MM.1S (cell line): ENCODE measurements at regions not wholly inside any gene's neighbourhood (a gene's known extent, or its start where the extent isn't known, plus 50 kb on each side); places are given as distances from the start of the nearest gene placed in this dataset.

Experiments used
- EZH2 ChIP-seq: fragments of 300-600 bp; sonication (generic); optimal IDR thresholded peaks from 2 replicates; pipeline ENCODE3; 2017; ENCODE audit warnings: low read depth, mild to moderate bottlenecking, antibody characterized with exemption, low read length, mixed read lengths
- TF ChIP-seq, protein P1 (sequence below): fragments of 300-600 bp; sonication (generic); IDR thresholded peaks from 2 replicates; pipeline ENCODE4 v1.5.1; 2016; ENCODE audit warnings: antibody characterized with exemption, low read length, mixed read lengths

DNA sequence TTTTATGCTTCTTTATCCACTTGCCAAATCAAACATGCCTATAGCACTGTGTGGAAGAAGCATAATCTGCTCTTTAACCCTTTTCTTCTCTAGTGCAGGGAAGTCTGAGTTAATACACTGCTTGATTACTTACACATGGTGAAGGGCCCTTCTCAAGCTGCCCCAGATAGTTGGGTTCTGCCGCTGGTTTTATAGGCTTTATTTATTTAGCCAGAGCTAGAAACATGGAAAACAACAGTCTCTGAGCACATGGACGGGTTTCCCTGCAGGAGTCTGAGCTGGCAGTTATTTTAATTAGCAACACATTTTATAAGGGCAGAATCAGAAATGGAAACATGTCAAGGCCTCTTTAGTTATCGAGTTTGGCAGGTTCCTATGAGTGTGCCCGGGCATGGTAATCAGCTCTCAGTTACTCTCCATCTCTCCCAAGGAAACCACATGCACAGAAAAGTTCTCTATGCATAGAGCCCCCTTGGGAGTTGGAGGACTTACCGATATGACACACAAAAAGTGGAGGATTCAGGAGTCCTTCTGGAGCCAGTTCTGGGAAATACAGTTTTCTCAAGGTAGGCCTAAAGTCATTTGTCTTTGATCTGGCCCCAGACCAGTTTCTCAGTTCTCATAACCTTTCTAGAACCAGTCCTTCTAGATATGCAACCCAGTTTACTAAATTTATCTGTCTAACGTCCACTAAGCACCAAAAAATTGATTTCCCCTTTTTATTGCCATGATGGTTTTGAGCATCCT, 564.8 kb downstream of the ACTL7B start:
- TF ChIP-seq, protein P1, sequence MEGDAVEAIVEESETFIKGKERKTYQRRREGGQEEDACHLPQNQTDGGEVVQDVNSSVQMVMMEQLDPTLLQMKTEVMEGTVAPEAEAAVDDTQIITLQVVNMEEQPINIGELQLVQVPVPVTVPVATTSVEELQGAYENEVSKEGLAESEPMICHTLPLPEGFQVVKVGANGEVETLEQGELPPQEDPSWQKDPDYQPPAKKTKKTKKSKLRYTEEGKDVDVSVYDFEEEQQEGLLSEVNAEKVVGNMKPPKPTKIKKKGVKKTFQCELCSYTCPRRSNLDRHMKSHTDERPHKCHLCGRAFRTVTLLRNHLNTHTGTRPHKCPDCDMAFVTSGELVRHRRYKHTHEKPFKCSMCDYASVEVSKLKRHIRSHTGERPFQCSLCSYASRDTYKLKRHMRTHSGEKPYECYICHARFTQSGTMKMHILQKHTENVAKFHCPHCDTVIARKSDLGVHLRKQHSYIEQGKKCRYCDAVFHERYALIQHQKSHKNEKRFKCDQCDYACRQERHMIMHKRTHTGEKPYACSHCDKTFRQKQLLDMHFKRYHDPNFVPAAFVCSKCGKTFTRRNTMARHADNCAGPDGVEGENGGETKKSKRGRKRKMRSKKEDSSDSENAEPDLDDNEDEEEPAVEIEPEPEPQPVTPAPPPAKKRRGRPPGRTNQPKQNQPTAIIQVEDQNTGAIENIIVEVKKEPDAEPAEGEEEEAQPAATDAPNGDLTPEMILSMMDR, result no peak
- TF ChIP-seq EZH2, result no peak
